Tibial nerve (tissue), 4 donors: ENCODE measurements at regions not wholly inside any gene's neighbourhood (a gene's known extent, or its start where the extent isn't known, plus 50 kb on each side); places are given as distances from the start of the nearest gene placed in this dataset.
"Not testable (repeated sequence)": the region's sequence is repeated elsewhere in the genome, so short reads cannot be mapped to it uniquely, and the experiment has no call there.

ENCODE experiments used
- DNase-seq, 2 donors: peaks; one replicate each; pipeline ENCODE4 v3.0.0-alpha.2; 2019; ENCODE audit warnings: low spot score in 2 of 2
- H3K27ac ChIP-seq, 4 donors: fragments of 200-600 bp; sonication (generic) in 3 of 4; one replicate each; pipeline ENCODE4 v1.5.1; 2017 to 2019; ENCODE audit warnings: mild to moderate bottlenecking in 1 of 4
- H3K27me3 ChIP-seq, 2 donors: fragments of 200-600 bp; sonication (generic) in 1 of 2; one replicate each; pipeline versions ENCODE4 v1.5.1 to v1.6.0; 2017 to 2019
- H3K36me3 ChIP-seq, 3 donors: fragments of 200-600 bp; sonication (generic); one replicate each; pipeline ENCODE4 v1.5.1; 2018 to 2019
- H3K4me1 ChIP-seq, 4 donors: fragments of 200-600 bp; sonication (generic) in 3 of 4; one replicate each; pipeline ENCODE4 v1.5.1; 2017 to 2019
- H3K4me3 ChIP-seq, 4 donors: fragments of 200-600 bp; sonication (generic) in 3 of 4; one replicate each; pipeline ENCODE4 v1.5.1; 2017 to 2019; ENCODE audit warnings: mild to moderate bottlenecking in 1 of 4, moderate library complexity in 1 of 4
- H3K9me3 ChIP-seq, 4 donors: fragments of 200-600 bp; sonication (generic) in 3 of 4; one replicate each; pipeline ENCODE4 v1.5.1; 2017 to 2019
- CTCF ChIP-seq, 5 experiments: fragments of 200-600 bp in 3 of 5; fragments of 450-650 bp in 2 of 5; sonication (generic) in 3 of 5; IDR thresholded peaks; one replicate each; pipeline ENCODE4 v1.5.1; 2016 to 2019; ENCODE audit warnings: antibody characterized with exemption in 5 of 5, mild to moderate bottlenecking in 3 of 5, moderate library complexity in 2 of 5
- EP300 ChIP-seq, 2 donors: sonication (generic); formaldehyde crosslinking; IDR thresholded peaks; one replicate each; pipeline ENCODE4 v1.6.1; 2017; ENCODE audit warnings: antibody characterized with exemption in 2 of 2, mild to moderate bottlenecking in 1 of 2
- POLR2A ChIP-seq, 2 donors: fragments of 450-650 bp; IDR thresholded peaks; one replicate each; pipeline ENCODE4 v1.6.1; 2017; ENCODE audit warnings: antibody characterized with exemption in 2 of 2, mild to moderate bottlenecking in 2 of 2, moderate library complexity in 2 of 2
- WGBS, 2 donors: methylation state at CpG; one replicate each; pipeline ENCODE4 v1.1.5; 2018; 5-methylcytosine and 5-hydroxymethylcytosine counted together

DNA sequence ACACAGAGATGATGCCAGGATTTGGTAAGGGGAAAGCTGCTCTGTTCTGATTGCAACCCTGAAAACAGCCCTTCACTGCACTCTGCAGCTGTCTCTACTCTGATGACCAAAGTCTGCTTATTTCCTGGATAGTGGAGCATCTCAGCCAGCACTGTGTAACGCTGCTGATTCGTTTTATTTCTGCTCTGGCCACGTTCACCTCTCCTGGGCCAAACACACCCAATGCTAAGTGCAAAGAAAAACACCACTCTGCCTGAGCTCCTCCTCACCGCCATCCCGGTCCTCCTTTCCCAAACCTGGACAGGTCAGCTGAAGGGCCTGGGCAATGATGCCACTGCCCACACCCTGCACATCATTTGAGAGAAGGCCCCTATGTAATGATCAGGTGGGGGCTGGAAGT lies 529.3 kb upstream of the B3GAT1 start:
- Histone ChIP-seq H3K27ac (no peak overlapping the region), H3K27me3 (no peaks in the 10 kb centered on the region), H3K4me3 (no peak overlapping the region), H3K9me3 (no peaks in the 10 kb centered on the region), H3K36me3 (no peaks in the 10 kb centered on the region), H3K4me1 (peaks cover 0 to 14% (median 2%) of the 10 kb centered on the region in 4 donors)
- WGBS, 2 donors = 51 to 74% methylated on average over 3 to 5 of the region's 5 CpGs
- DNase-seq = no peak
- TF ChIP-seq CTCF (IDR thresholded peaks at IDR 0.05) = no peak
- TF ChIP-seq POLR2A (IDR thresholded peaks at IDR 0.05) = no peak
- TF ChIP-seq EP300 (IDR thresholded peaks at IDR 0.05) = no peak

DNA sequence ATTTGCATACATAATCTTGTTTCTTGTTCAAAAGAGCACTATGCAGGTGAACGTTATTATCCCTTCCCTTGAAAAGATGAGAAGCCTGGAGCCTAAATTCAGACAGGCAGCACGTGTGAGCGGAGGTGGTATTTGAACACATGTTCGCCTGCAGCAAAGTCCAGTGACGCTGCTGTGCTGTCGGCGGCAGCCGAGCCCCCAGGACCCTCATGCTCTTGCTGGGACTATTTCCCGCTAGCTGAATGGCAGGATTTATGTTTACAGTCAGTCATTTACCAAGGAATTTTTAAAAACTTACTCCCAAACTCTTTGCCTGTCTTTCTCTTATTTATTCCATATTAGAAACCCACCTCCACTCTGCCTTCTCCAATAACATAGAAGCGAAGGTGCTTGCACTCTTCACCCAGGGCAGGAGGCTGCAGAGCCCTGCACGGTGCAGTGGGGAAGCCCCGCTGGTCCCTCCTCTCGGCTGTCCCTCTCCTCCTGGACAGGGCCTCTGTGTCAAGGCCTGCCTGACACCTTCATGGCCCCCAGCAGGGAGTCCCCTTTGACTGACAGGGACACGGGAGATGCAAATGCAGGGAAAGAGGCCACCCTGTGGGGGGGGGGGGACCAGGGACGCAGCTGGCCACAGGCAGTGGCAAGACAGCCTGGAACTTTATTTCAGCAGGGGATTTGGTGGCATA lies 528.5 kb upstream of the B3GAT1 start:
- no peak overlapping the region for H3K4me3 ChIP-seq
- peaks cover 0 to 14% (median 2%) of the 10 kb centered on the region in 4 donors for H3K4me1 ChIP-seq
- no peaks in the 10 kb centered on the region for H3K9me3 ChIP-seq
- H3K27ac ChIP-seq = no peak overlapping the region
- DNase-seq = no peak
- H3K27me3 ChIP-seq = no peaks in the 10 kb centered on the region
- H3K36me3 ChIP-seq = no peaks in the 10 kb centered on the region
- TF ChIP-seq POLR2A (IDR thresholded peaks at IDR 0.05) (no peak), CTCF (IDR thresholded peaks at IDR 0.05) (no peak), EP300 (IDR thresholded peaks at IDR 0.05) (no peak)
- WGBS, 2 donors = 84 to 88% methylated on average over 14 to 15 of the region's 15 CpGs

GRCh38 chr11:134939905-134940304 lies 527.9 kb upstream of the B3GAT1 start:
- WGBS, 2 donors = 41 to 56% methylated on average over 6 of the region's 6 CpGs
- H3K4me1 ChIP-seq = peaks cover 0 to 14% (median 2%) of the 10 kb centered on the region in 4 donors
- no peak overlapping the region for H3K4me3 ChIP-seq
- peaks cover 0 to under 1% of the 10 kb centered on the region in 2 donors for H3K27me3 ChIP-seq
- no peaks in the 10 kb centered on the region for H3K36me3 ChIP-seq
- no peaks in the 10 kb centered on the region for H3K9me3 ChIP-seq
- no peak for DNase-seq
- TF ChIP-seq CTCF (IDR thresholded peaks at IDR 0.05) (no peak), EP300 (IDR thresholded peaks at IDR 0.05) (no peak), POLR2A (IDR thresholded peaks at IDR 0.05) (no peak)
- H3K27ac ChIP-seq = no peak overlapping the region

DNA sequence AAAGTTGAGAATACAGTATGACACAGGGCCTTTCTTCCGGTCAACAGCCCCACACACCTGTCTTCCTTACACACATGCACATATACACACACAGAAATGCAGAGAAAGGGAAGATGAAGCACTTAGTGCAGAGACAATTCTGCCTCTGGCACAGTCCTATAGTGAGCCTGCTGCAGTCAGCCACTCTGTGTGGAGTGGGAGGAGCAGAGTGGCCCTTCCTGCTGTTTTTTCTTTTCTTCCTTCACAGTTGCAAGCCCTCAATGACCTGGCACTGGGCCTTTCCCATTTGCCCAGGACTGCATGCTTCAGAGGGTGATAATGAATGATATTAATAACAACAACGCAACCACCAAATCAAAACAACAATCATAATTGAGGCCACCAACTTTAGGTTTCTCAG lies 527.0 kb upstream of the B3GAT1 start:
- TF ChIP-seq EP300 (IDR thresholded peaks at IDR 0.05) (no peak), CTCF (IDR thresholded peaks at IDR 0.05) (no peak), POLR2A (IDR thresholded peaks at IDR 0.05) (no peak)
- H3K9me3 ChIP-seq = no peaks in the 10 kb centered on the region
- peaks cover 0 to 4% of the 10 kb centered on the region in 2 donors for H3K27me3 ChIP-seq
- H3K27ac ChIP-seq = no peak overlapping the region
- 90 to 93% methylated on average over 2 of the region's 2 CpGs for WGBS, 2 donors
- DNase-seq = no peak
- no peak overlapping the region for H3K4me3 ChIP-seq
- H3K4me1 ChIP-seq = peaks cover 0 to 14% (median 2%) of the 10 kb centered on the region in 4 donors
- H3K36me3 ChIP-seq = no peaks in the 10 kb centered on the region

DNA sequence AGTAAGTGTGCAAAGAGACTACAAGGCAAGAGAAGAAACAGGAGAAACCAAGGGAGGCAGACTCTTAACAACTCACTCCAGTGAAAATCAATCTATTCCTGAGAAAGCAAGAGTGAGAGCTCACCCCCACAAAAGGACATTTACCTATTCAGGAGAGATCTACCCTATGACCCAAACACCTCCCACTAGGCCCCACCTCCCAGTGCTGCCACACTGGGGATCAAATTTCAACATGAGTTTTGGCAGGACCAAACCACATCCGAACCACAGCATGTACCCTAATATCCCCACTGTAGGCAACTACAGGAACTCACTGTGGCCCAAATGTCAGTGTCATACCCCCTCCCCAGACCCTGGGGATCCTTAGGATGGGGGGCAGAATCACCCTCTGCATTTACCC lies 526.2 kb upstream of the B3GAT1 start:
- TF ChIP-seq EP300 (IDR thresholded peaks at IDR 0.05) (no peak), POLR2A (IDR thresholded peaks at IDR 0.05) (no peak), CTCF (IDR thresholded peaks at IDR 0.05) (no peak)
- H3K27ac ChIP-seq = no peak overlapping the region
- peaks cover 0 to 4% of the 10 kb centered on the region in 2 donors for H3K27me3 ChIP-seq
- DNase-seq = no peak
- H3K4me1 ChIP-seq = peaks cover 0 to 14% (median 2%) of the 10 kb centered on the region in 4 donors
- H3K4me3 ChIP-seq = no peak overlapping the region
- no peaks in the 10 kb centered on the region for H3K36me3 ChIP-seq
- no peaks in the 10 kb centered on the region for H3K9me3 ChIP-seq
- 69 to 78% methylated on average over 1 of the region's 1 CpG for WGBS, 2 donors

DNA sequence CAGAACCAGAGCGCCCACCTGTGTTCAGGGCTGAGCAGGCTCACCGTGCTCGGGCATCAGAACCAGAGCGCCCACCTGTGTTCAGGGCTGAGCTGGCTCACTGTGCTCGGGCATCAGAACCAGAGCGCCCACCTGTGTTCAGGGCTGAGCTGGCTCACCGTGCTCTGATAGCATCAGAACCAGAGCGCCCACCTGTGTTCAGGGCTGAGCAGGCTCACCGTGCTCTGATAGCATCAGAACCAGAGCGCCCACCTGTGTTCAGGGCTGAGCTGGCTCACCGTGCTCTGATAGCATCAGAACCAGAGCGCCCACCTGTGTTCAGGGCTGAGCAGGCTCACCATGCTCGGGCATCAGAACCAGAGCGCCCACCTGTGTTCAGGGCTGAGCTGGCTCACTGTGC lies 525.2 kb upstream of the B3GAT1 start:
- not testable (repeated sequence) for H3K36me3 ChIP-seq, H3K4me3 ChIP-seq, H3K27me3 ChIP-seq, H3K9me3 ChIP-seq, DNase-seq, H3K27ac ChIP-seq
- 93 to 95% methylated on average over 6 to 14 of the region's 14 CpGs for whole genome bisulfite sequencing, 2 donors
- peaks cover 0 to 14% (median 2%) of the 10 kb centered on the region in 4 donors for H3K4me1 ChIP-seq
